Calu3 (cell line): ENCODE measurements at regions not wholly inside any gene's neighbourhood (a gene's known extent, or its start where the extent isn't known, plus 50 kb on each side); places are given as distances from the start of the nearest gene placed in this dataset.

ENCODE experiments used
- BruUV-seq: library from RNA; stranded (reverse); fragments of 400-500 nt; replicated peaks from 2 replicates; lab custom pipeline; 2021; lab: Mats Ljungman, UMichigan
- CTCF ChIA-PET: fragments of 300-600 bp; sonication (Branson Sonifier 250); formaldehyde crosslinking; loops from one replicate; lab custom pipeline; 2022; ENCODE audit warnings: antibody characterized with exemption; lab: Charles Lee
- DNase-seq: peaks from one replicate; pipeline ENCODE4 v3.0.0; 2022
- H3K27ac Mint-ChIP-seq: one replicate; pipeline ENCODE4 v1.8.0; 2022; ENCODE audit warnings: mixed read lengths; ENCODE audit not compliant: unreplicated experiment
- H3K27me3 Mint-ChIP-seq: one replicate; pipeline ENCODE4 v1.8.0; 2022; ENCODE audit warnings: mixed read lengths; ENCODE audit not compliant: unreplicated experiment
- H3K36me3 Mint-ChIP-seq: one replicate; pipeline ENCODE4 v1.8.0; 2022; ENCODE audit warnings: mild to moderate bottlenecking, moderate library complexity, mixed read lengths; ENCODE audit not compliant: insufficient read depth, unreplicated experiment
- H3K4me1 Mint-ChIP-seq: one replicate; pipeline ENCODE4 v1.8.0; 2022; ENCODE audit warnings: mild to moderate bottlenecking, low read depth, mixed read lengths; ENCODE audit not compliant: unreplicated experiment
- H3K4me3 Mint-ChIP-seq: one replicate; pipeline ENCODE4 v1.8.0; 2022; ENCODE audit warnings: mild to moderate bottlenecking, low read depth, moderate library complexity, mixed read lengths; ENCODE audit not compliant: unreplicated experiment
- H3K9me3 Mint-ChIP-seq: one replicate; pipeline ENCODE4 v1.8.0; 2022; ENCODE audit warnings: low read depth, mixed read lengths; ENCODE audit not compliant: unreplicated experiment
- CTCF ChIP-seq: fragments of 200-600 bp; IDR thresholded peaks from one replicate; pipeline ENCODE4 v1.8.0; 2022; ENCODE audit warnings: antibody characterized with exemption; ENCODE audit not compliant: unreplicated experiment
- intact Hi-C: fragments of 100-400 bp; cut with micrococcal nuclease; formaldehyde crosslinking; loops from one replicate; pipeline ENCODE4 v1.10.0; 2022; ENCODE audit not compliant: unreplicated experiment

- peaks cover 20% of the 10 kb centered on the region for H3K4me1 Mint-ChIP-seq
- no TSS peak for BruUV-seq
- CTCF ChIA-PET, result interaction anchor here (0.6 to 0.7 kb wide), 2 partner anchors 95 to 113 kb away, joined by 3 to 5 read pairs; partner anchors contain the start of gene DHX15
- DNase-seq, result no peak
- peak overlapping the region; percentile 92 for H3K4me3 Mint-ChIP-seq
- H3K27ac Mint-ChIP-seq, result no peak overlapping the region
- intact Hi-C loops, result loop anchor here (5.0 to 10.0 kb wide), 2 partner anchors 515 to 683 kb away; no protein-coding TSS in a partner anchor
- peaks cover 38% of the 10 kb centered on the region for H3K27me3 Mint-ChIP-seq
- H3K9me3 Mint-ChIP-seq, result no peaks in the 10 kb centered on the region
- peaks cover 30% of the 10 kb centered on the region for H3K36me3 Mint-ChIP-seq
- TF ChIP-seq CTCF, result no peak
These were observed 112.2 kb downstream of the DHX15 start for GRCh38 chr4:24472161-24472510.

- H3K27me3 Mint-ChIP-seq, result peaks cover 38% of the 10 kb centered on the region
- CTCF ChIA-PET, result no interaction called here
- H3K36me3 Mint-ChIP-seq, result peaks cover 30% of the 10 kb centered on the region
- H3K27ac Mint-ChIP-seq, result no peak overlapping the region
- no peaks in the 10 kb centered on the region for H3K9me3 Mint-ChIP-seq
- intact Hi-C loops, result loop anchor here (5.0 to 10.0 kb wide), 2 partner anchors 516 to 683 kb away; no protein-coding TSS in a partner anchor
- DNase-seq, result peak; percentile 8
- H3K4me3 Mint-ChIP-seq, result peak overlapping the region; percentile 92
- no TSS peak for BruUV-seq
- peaks cover 20% of the 10 kb centered on the region for H3K4me1 Mint-ChIP-seq
- TF ChIP-seq CTCF, result no peak
These were observed 112.7 kb downstream of the DHX15 start for GRCh38 chr4:24471486-24472160.

GRCh38 chr4:24470666-24471485, 113.5 kb downstream of the DHX15 start:
- peak overlapping the region; percentile 92 for H3K4me3 Mint-ChIP-seq
- H3K4me1 Mint-ChIP-seq, result peaks cover 20% of the 10 kb centered on the region
- CTCF ChIA-PET, result no interaction called here
- peak; percentile 26 for DNase-seq
- no peak overlapping the region for H3K27ac Mint-ChIP-seq
- intact Hi-C loops, result loop anchor here (5.0 to 10.0 kb wide), 2 partner anchors 516 to 684 kb away; no protein-coding TSS in a partner anchor
- H3K27me3 Mint-ChIP-seq, result peaks cover 38% of the 10 kb centered on the region
- no TSS peak for BruUV-seq
- peaks cover 30% of the 10 kb centered on the region for H3K36me3 Mint-ChIP-seq
- no peaks in the 10 kb centered on the region for H3K9me3 Mint-ChIP-seq
- no peak for TF ChIP-seq CTCF

GRCh38 chr4:24468071-24468470, 116.3 kb downstream of the DHX15 start:
- no peak overlapping the region for H3K4me3 Mint-ChIP-seq
- H3K9me3 Mint-ChIP-seq, result no peaks in the 10 kb centered on the region
- peaks cover 42% of the 10 kb centered on the region for H3K27me3 Mint-ChIP-seq
- intact Hi-C loops, result no loop called here
- H3K27ac Mint-ChIP-seq, result no peak overlapping the region
- TF ChIP-seq CTCF, result no peak
- peaks cover 30% of the 10 kb centered on the region for H3K36me3 Mint-ChIP-seq
- BruUV-seq, result no TSS peak
- H3K4me1 Mint-ChIP-seq, result peaks cover 20% of the 10 kb centered on the region
- CTCF ChIA-PET, result no interaction called here
- DNase-seq, result no peak
